GM12878 (cell line): ENCODE measurements at regions not wholly inside any gene's neighbourhood (a gene's known extent, or its start where the extent isn't known, plus 50 kb on each side); places are given as distances from the start of the nearest gene placed in this dataset.

ENCODE experiments used
- ATAC-seq: fragments of 200-7000 bp; cut with Tn5 transposase; 3 replicates; pipeline ENCODE4 v1.9.1; 2020; ENCODE audit warnings: mild to moderate bottlenecking, moderate library complexity
- BruUV-seq: library from RNA; stranded (reverse); fragments of 400-500 nt; replicated peaks from 2 replicates; lab custom pipeline; 2021; lab: Mats Ljungman, UMichigan
- CTCF ChIA-PET: fragments of 300-600 bp; sonication (Branson Sonifier 250); formaldehyde crosslinking; extraction: SDS; loops from one replicate; lab custom pipeline; 2021; ENCODE audit warnings: inconsistent platforms; lab: Yijun Ruan, JAX
- POLR2A ChIA-PET: fragments of 350-600 bp; formaldehyde crosslinking; extraction: SDS; loops from one replicate; lab custom pipeline; 2021; ENCODE audit warnings: inconsistent platforms; lab: Charles Lee
- RAD21 ChIA-PET: fragments of 300-600 bp; sonication (Branson Sonifier 250); formaldehyde crosslinking; loops from one replicate; lab custom pipeline; 2023; ENCODE audit warnings: antibody characterized with exemption; ENCODE audit not compliant: unreplicated experiment; lab: Charles Lee
- SMC1A ChIA-PET: fragments of 300-600 bp; sonication (Branson Sonifier 250); formaldehyde crosslinking; loops from one replicate; lab custom pipeline; 2023; ENCODE audit not compliant: unreplicated experiment, uncharacterized antibody; lab: Charles Lee
- DNase-seq: peaks from one replicate; pipeline ENCODE4 v3.0.0-alpha.2; 2011; ENCODE audit warnings: low read depth, low spot score
- FAIRE-seq: peaks from 3 replicates; lab custom pipeline; 2011; peaks lifted over from hg19 to GRCh38; lab: Jason Lieb, UNC
- H2AFZ ChIP-seq: 2 replicates; pipeline ENCODE4 v1.6.0; 2011; ENCODE audit warnings: low read depth, low read length, control low read depth; ENCODE audit not compliant: control insufficient read depth
- H3K27ac ChIP-seq: 2 replicates; pipeline ENCODE4 v1.5.1; 2011; ENCODE audit warnings: control low read depth; ENCODE audit not compliant: control insufficient read depth, insufficient read depth
- H3K27me3 ChIP-seq, 2 experiments: replicated peaks in 1 of 2; 2 replicates each; pipeline versions ENCODE4 v1.6.0 to v1.6.1; 2011; ENCODE audit warnings: low read length in 1 of 2; ENCODE audit not compliant: control insufficient read depth in 2 of 2, insufficient read depth in 2 of 2
- H3K36me3 ChIP-seq, 2 experiments: 2 replicates each; pipeline ENCODE4 v1.5.1; 2011; ENCODE audit warnings: low read length in 1 of 2; ENCODE audit not compliant: control insufficient read depth in 2 of 2, insufficient read depth in 2 of 2
- H3K4me1 ChIP-seq: 2 replicates; pipeline ENCODE4 v1.6.1; 2011; ENCODE audit warnings: mild to moderate bottlenecking, low read length, moderate library complexity, mixed read lengths; ENCODE audit not compliant: control insufficient read depth, insufficient read depth
- H3K4me2 ChIP-seq: 2 replicates; pipeline ENCODE4 v1.6.0; 2011; ENCODE audit warnings: control low read depth; ENCODE audit not compliant: control insufficient read depth, insufficient read depth
- H3K4me3 ChIP-seq: fragments of 200-600 bp; sonication (generic); 2 replicates; pipeline ENCODE4 v1.5.1; 2016
- H3K79me2 ChIP-seq: 2 replicates; pipeline ENCODE4 v1.6.0; 2011; ENCODE audit warnings: low read length; ENCODE audit not compliant: control insufficient read depth, insufficient read depth
- H3K9ac ChIP-seq: 2 replicates; pipeline ENCODE4 v1.8.0; 2011; ENCODE audit warnings: low read length, control low read depth, mixed read lengths; ENCODE audit not compliant: control insufficient read depth, insufficient read depth
- H3K9me3 ChIP-seq: replicated peaks from 3 replicates; pipeline ENCODE4 v1.5.1; 2011; ENCODE audit warnings: mild to moderate bottlenecking, low read length; ENCODE audit not compliant: control insufficient read depth, insufficient read depth
- H4K20me1 ChIP-seq: 2 replicates; pipeline ENCODE4 v1.6.0; 2011; ENCODE audit not compliant: control insufficient read depth, insufficient read depth
- BHLHE40 ChIP-seq, 2 experiments: fragments of 450-650 bp in 1 of 2; IDR thresholded peaks; 2 replicates each; pipeline ENCODE4 v1.6.1; 2011 to 2017; ENCODE audit warnings: low read depth in 2 of 2, borderline replicate concordance in 1 of 2, improper control_type of control experiment in 1 of 2, low read length in 1 of 2, mild to moderate bottlenecking in 1 of 2
- SUZ12 ChIP-seq: fragments of 200-600 bp; sonication (generic); IDR thresholded peaks from one replicate; pipeline ENCODE4 v1.6.1; 2018; ENCODE audit warnings: antibody characterized with exemption, mild to moderate bottlenecking; ENCODE audit not compliant: unreplicated experiment
- WGBS: methylation state at CpG from one replicate; pipeline ENCODE4 v1.1.6; 2016; ENCODE audit warnings: low lambda C conversion rate; ENCODE audit not compliant: insufficient replicate concordance, insufficient coverage; ENCODE audit errors: missing lambda C conversion rate; 5-methylcytosine and 5-hydroxymethylcytosine counted together
- in situ Hi-C: fragments of 300-500 bp; cut with MboI; formaldehyde crosslinking; loops from 9 replicates; pipeline ENCODE4 v1.14.3; 2018; ENCODE audit warnings: mixed read lengths
- intact Hi-C: fragments of 100-400 bp; cut with micrococcal nuclease; formaldehyde crosslinking; loops from one replicate; pipeline ENCODE4 v1.14.2; 2022; ENCODE audit not compliant: unreplicated experiment
- TF ChIP-seq, protein P1 (sequence below): fragments of 450-650 bp; formaldehyde crosslinking; IDR thresholded peaks from 2 replicates; pipeline ENCODE4 v1.4.0; 2020; ENCODE audit warnings: mild to moderate bottlenecking, moderate library complexity

DNA sequence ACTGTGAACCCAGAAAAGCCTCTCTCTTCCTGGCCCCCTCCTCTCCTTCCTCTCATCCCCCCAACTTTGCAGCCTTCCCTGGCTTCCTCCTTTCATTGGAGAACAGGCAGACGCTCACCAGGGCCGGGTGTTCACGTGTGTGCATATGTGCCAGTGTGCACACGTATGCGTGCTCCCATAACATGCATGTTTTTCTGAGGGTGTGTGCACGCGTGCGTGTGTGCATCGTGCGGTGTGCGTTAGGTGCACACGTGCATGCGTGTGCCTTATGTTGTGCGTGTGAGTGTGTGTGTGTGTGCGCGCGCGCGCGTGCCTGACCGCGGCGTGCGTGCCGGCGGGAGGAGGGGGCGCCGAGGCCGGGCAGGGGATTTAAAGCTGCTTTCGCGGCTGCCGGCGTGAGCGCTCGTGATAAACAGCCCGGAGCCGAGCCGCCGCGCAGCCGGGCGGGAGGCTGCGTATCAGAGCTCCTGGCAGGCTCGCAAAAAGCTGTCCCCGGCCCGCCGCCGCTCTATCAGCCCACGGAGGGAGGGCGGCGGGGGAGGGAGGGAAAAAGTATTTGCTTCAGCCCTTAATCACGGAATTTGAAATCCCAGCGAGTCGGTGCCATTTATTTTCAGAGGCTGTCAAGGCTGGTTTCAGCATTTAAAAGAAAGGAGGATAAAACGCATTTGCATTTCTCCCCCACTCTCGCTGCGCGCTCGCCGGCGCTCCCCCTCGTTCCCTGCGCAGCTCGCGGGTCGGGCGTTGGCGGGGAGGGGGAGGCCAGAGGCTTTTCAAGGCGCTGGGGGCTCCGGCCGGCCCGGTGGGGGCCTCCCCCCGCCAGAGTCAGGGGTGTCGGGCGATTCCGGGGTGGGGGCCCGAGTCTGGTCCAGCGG is 183.9 kb downstream of the C9orf50 start:
- no peak for ATAC-seq
- TF ChIP-seq, protein P1, sequence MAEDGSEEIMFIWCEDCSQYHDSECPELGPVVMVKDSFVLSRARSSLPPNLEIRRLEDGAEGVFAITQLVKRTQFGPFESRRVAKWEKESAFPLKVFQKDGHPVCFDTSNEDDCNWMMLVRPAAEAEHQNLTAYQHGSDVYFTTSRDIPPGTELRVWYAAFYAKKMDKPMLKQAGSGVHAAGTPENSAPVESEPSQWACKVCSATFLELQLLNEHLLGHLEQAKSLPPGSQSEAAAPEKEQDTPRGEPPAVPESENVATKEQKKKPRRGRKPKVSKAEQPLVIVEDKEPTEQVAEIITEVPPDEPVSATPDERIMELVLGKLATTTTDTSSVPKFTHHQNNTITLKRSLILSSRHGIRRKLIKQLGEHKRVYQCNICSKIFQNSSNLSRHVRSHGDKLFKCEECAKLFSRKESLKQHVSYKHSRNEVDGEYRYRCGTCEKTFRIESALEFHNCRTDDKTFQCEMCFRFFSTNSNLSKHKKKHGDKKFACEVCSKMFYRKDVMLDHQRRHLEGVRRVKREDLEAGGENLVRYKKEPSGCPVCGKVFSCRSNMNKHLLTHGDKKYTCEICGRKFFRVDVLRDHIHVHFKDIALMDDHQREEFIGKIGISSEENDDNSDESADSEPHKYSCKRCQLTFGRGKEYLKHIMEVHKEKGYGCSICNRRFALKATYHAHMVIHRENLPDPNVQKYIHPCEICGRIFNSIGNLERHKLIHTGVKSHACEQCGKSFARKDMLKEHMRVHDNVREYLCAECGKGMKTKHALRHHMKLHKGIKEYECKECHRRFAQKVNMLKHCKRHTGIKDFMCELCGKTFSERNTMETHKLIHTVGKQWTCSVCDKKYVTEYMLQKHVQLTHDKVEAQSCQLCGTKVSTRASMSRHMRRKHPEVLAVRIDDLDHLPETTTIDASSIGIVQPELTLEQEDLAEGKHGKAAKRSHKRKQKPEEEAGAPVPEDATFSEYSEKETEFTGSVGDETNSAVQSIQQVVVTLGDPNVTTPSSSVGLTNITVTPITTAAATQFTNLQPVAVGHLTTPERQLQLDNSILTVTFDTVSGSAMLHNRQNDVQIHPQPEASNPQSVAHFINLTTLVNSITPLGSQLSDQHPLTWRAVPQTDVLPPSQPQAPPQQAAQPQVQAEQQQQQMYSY (CRISPR knock-in tag), result no peak
- TF ChIP-seq BHLHE40 (IDR thresholded peaks at IDR 0.05; ENCODE audit: borderline replicate concordance in 1 of 2, low read depth in 2 of 2, low read length in 1 of 2) (peak; percentile 8 to 75; a peak in 2 of 4 replicates), SUZ12 (peak; percentile 56)
- no peaks in the 10 kb centered on the region for H3K9me3 ChIP-seq
- peaks cover 15 to 30% of the 10 kb centered on the region in 2 experiments for H3K27me3 ChIP-seq
- H3K36me3 ChIP-seq, result no peaks in the 10 kb centered on the region
- intact Hi-C loops, result no loop called here
- no peak overlapping the region for H2AFZ ChIP-seq
- RAD21 ChIA-PET, result no interaction called here
- H4K20me1 ChIP-seq, result no peaks in the 10 kb centered on the region
- in situ Hi-C loops, result no loop called here
- WGBS, result 21% methylated on average over 77 of the region's 78 CpGs
- FAIRE-seq, result no peak
- no peaks in the 10 kb centered on the region for H3K4me1 ChIP-seq
- no peak overlapping the region; the same call in 1 of the 2 replicates for H3K4me2 ChIP-seq
- no peak for DNase-seq
- no peak overlapping the region for H3K9ac ChIP-seq
- BruUV-seq, result no TSS peak
- CTCF ChIA-PET, result no interaction called here
- no peak overlapping the region for H3K4me3 ChIP-seq
- H3K79me2 ChIP-seq, result no peaks in the 10 kb centered on the region
- no peak overlapping the region for H3K27ac ChIP-seq
- SMC1A ChIA-PET, result no interaction called here
- POLR2A ChIA-PET, result no interaction called here
